ENCODE measurements at regions not wholly inside any gene's neighbourhood (a gene's known extent, or its start where the extent isn't known, plus 50 kb on each side); places are given as distances from the start of the nearest gene placed in this dataset.

DNA sequence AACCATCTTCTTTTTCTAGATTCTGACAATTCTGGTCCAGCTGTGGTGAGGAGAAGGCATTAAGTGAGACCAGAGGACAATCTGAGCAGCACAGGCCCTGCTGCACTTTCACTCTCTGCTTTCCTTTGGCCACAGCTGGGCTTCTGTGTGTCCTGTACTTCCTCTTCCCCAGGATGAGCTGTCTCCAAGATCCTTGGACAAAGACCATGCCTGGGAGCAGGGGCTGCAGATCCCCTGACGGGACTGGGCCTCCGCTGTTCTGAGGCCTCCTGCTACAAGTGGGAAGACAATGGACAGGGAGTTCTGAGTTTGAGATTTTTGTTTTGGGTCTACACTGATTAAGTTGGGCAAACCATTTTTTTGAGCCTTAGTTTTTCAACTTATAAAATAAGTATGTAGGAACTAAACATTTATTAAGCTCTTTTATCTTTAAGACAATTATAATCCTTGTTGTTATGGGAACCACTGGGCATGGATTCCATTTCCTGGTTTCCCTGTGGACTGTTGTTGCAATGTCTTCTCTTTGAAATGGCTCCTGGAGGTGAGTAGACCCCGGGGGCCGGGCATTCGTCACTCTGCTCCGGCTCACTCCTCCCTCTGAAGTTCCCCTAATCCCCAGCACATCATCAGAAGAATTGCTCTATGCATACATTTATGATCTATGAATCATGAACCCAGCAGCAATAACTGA is 266.6 kb downstream of the ACTR3 start:
- DNase-seq = no peak

DNA sequence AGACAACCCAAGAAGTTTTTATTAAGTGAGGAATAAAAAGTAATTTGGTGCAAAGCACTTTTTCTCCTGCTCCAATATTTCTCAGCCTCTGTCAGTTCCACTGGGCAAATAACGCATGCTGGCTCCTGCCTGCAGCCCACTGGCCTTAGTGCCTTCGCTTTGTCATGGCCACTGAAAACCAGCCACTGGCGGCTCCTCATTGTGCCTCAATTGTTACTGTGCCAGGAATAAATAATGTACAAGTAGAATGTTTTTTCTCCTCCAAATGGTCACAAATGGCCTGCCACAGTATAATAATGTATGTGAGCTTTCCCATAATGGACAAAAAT is 267.1 kb downstream of the ACTR3 start:
- DNase-seq = no peak

DNA sequence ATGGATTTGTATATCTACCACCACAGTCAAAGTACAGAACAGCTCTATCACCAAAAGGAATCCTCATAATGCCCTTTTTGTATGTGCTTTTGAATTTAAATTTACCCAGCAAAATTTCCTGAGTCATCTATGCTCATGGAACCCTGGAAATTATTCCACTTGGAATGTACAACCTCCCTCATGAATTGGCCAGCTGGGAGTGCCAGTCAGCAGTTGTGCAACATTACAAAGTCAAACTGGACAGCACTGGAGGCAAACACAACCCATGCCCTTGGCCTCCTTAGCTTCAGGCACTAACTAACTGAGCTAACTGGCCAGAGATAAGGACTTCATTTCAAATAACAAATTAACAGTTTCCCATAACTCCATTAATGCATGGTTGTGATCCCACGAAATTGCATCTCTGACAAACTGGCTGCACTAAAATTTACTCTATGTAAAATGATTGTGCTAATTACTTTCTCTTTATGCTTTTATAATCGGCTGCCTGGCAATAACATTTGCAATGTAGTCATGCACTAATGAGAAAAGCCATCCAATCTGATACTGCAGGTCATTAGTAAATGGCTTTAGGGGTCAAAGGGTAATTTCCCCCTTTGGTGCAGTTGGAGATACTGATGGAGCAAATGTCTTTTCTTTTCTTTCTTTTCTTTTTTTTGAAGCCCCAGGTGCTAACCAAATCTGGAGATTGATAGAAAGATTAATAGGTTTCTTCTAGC is 270.5 kb downstream of the ACTR3 start:
- DNase-seq = no peak

DNA sequence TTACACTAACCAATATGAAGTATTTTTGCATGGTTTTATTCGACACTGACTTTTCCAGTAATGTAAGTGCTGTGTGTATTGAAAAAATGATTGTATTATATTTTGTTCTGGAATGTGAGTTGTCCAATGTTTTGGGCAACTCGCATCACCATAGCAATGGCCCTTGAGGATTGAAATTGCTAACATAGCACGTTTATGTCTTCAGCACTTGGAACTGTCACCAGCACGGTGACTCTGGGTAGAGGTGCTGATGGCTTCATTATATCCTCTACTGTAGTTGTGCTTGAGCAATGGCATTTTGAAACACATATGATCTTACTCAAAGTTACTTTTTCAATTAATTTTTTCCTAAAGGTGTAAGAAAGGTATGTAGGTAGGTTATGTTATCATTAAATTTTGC is 271.5 kb downstream of the ACTR3 start:
- no peak for DNase-seq

DNA sequence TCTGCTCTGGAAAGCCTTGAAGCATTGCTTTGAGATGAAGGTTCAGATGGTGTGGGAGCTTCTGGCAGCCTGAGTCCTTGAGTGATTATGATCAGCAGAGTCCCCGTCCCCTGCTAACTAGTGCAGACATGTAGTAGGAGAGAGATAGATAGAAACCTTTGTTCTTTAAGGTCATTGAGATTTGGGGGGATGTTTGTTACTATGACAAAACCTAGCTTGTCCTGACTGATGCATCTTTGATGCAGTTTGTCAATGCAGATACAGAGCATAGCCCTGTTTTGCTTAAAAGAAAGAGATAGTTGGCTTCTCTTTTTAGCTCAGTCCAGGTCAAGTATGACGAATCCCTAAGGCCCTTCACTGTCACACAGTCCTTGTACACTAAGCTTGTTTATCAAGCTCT is 274.6 kb upstream of the DPP10 start:
- no peak for DNase-seq

DNA sequence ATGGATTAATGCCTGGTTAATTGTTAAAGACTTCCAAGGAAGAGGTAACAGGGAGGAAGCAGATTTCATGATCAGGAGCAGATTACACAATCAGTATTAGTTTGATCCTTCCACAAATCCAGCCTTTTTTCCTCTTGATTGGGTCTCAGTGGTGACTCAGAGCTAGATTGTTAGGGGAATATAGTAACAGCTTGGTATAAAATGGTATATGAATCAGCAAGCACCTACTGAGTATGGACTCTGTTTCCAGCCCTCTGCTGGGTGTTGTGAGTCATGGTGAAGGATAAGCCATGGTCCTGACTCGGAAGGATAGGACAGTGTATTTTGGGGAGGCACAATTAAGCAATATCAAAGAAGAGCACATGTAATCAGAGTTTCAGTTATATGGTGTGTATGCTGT is 272.4 kb upstream of the DPP10 start:
- no peak for DNase-seq

DNA sequence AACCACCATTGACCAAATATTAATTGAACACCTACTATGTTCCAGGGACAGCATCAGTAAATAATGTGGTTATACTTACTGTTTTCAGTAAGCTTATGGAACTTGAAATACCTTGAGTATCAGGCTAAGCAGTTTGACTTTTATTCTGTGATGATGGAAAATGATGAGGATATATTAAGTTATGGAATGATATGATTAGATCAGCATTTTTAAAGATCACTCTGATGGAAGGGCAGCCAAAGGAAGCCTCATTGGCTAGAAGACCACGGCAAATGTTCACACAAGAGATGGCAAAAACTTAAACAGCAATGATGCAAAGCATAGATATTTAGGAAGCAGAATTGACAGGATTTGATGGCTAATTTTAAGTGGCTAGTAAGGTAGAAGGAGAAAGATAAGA is 266.9 kb upstream of the DPP10 start:
- DNase-seq = no peak

DNA sequence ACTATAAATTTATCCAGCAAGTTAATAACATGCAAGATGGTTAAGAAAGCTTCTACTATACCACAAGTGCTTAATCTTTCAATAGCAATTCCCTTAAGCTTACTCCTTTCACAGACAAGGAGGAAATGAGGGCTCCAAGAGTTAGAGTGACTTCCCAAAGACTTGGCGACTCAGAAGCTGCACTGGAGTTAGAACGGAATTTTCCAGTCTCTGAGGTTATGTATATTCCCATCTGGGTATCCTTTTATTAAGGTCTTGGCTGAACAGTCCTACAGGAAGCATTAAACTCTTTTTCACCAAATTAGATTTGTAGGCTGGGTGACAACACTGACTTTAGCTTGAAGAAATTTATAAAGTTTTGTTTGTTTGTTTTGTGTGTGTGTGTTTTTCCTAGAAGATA is 256.9 kb upstream of the DPP10 start:
- no peak for DNase-seq

DNA sequence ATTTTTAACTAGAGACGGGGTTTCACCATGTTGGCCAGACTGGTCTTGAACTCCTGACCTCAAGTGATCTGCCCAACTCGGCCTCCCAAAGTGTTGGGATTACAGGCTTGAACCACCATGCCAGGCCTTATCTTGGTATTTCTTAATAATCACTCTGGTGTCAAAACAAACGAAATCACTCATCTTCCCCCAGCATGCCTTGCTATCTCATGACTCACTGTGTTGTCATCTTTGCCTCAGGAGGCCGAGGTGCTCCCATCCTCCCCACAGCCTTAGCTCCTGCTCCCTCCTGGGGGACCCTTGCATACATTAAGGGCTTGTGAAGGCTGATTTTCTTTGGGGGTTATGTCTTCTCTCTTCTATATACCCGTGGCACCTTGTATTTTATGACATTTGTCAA is 250.1 kb upstream of the DPP10 start:
- DNase-seq = no peak

DNA sequence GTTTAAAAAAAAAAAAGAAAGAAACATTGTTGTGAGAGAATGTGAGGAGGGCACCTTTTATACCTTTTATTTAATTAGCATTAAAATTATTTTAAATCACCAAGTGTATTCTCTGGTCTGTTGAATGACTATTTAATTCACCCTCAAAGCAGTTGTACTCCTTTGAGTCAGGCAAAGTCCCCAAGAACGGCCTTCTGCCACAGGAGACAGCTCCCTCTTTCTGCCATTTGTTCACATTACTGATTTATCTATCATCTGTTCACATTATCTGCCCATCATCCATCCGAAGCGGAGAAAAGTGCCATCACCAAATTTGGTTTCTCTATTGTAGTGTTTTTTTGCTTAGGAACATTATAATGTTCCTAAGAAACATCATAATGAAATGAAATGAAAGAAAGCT is 240.7 kb upstream of the DPP10 start:
- DNase-seq = no peak

DNA sequence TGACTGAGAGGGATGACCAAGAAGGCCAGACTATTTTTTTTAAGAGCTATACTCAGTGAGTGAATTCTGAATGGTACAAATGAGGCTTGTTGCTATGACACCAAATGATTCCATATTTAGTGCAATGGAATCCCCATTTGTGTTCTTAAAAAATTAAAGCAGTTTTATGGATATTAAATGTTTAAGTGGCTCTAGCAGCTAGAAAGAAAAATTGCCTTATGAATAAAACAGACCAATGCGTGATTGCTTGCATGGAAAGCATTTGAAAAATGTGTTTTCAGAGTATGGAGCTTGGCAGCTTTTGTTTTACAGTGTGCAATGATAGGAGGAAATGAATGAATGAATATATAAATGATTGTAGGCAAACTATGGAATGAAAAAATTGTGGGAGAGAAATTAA is 238.8 kb upstream of the DPP10 start:
- DNase-seq = no peak

DNA sequence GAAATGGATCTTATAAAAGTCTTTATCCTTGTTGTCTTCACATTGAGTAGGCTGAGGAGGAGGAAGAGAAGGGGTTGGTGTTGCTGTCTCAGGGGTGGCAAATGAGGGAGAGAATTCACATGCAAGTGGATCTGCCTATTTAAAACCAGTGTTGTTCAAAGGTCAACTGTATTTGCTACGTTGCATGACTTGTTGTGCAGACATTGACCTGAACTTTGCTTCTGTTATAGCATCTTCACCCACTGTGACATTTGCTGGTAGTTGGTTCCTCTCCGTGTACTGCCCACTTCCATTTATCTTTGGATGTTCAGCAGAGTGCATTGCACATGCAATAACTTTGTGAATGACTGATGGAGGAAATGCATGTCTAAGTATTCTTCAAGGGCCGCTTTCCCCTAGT is 228.6 kb upstream of the DPP10 start:
- no peak for DNase-seq

DNA sequence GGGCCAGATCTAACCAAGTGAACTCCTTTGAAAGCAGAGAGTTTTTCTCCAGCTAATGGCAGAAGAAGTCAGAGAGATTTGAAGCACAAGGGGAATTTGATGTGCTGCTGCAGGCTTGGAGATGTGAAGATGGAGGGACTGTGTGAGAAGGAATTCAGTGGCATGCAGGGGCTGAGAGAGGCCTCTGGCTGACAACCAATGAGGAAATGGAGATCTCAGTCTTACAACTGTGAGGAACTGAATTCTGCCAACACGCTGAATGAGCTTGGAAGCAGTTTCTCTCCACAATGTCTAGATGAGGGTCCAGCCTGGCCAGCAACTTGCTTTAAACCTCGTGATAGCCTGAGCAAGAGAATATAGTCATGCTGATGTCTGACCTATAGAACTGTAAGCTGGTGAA is 224.1 kb upstream of the DPP10 start:
- no peak for DNase-seq

DNA sequence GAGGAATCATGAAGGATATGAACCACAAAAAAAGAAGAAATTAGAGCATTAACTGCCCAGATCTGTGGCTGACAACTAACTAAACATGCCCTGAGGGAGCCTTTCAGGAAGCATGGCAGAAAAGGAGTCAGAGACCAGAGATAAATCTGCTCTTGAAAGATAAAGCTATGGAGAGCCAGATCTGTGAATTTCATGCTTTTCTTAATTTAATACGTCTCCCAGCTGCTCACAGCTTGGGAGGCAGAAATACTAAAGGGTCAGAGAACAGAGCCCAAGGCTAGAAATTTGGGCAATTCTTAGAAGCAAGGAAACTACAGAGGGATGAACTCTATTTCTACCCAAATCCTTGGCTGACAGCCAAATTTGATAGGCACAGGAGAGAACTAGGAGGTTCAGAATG is 223.0 kb upstream of the DPP10 start:
- no peak for DNase-seq

DNA sequence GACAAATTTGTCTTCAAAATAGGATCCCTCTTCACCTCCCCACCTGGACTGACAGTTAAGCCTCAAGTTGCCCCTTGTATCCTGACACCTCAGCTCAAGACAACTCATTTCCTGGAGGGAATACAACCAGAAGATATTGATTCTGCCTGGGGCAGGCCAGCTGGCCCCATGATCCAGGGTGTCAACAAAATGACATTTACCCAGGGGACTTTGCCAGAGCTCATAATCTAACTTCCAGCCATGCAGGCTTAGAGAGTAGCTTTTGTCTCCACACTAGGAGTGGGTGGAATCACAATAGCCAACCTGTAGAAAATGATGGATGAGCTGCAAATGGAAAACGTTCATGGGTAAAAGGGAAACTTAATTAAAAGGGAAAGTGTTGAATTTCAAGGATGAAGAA is 220.1 kb upstream of the DPP10 start:
- DNase-seq = peak; percentile 26

DNA sequence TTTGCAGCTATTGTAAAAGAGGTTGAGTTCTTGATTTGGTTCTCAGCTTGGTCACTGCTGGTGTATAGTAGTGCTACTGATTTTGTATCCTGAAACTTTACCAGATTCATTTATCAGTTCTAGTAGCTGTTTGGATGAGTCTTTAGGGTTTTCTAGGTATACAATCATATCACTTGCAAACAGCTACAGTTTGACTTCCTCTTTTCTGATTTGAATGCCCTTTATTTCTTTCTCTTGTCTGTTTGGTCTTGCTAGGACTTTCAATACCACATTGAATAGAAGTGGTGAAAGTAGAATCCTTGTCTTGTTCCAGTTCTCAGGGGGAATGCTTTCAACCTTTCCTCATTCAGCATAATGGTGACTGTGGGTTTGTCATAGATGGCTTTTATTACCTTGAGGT is 210.5 kb upstream of the DPP10 start:
- no peak for DNase-seq

DNA sequence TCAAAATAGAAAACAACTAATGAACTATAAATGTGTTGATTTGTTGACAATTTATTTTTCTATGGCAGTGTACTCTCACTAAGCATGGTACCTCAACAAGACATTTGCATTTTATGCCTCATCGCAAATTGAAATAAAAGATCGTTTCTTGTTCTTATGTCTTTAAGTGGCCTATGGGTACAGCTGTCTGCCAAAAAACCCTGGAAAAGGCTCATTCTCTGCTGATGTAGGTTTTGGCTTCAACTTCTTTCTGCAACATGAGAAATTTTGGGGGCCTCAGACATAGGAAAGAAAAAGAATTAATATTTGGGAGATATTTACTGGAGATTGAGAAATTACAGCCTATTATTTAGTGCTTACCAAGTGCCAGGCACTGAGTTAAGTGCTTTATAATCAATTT is 205.1 kb upstream of the DPP10 start:
- DNase-seq = no peak

DNA sequence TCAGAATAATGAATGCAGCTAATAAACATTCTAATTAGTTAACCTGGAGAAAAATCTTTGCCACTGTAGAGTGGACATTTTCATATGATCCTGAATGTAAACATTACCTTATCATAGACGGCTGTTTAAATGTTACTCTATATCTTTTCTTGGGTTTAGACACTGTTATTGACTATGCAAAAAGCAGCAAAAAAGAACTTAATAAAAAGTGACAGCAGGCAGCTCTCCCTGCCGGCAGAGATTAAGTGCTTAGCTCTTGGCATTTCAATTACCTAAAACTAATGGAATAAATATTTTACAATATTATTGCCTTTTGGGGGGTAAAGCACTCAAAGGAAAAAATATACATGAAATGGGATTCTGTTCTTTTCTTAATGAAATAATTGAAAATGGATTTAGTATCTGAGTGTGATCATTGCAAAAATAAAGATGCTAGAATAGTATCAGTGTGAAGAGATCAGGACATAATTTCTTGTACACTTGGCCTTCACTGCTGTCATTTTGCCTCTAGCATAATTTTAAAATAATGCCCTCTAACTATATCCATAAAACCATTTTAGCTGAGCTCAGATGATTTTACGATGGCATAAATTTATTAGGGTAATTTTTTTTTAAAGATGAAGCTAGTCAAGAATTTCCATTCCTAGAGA is 203.4 kb upstream of the DPP10 start:
- no peak for DNase-seq

DNA sequence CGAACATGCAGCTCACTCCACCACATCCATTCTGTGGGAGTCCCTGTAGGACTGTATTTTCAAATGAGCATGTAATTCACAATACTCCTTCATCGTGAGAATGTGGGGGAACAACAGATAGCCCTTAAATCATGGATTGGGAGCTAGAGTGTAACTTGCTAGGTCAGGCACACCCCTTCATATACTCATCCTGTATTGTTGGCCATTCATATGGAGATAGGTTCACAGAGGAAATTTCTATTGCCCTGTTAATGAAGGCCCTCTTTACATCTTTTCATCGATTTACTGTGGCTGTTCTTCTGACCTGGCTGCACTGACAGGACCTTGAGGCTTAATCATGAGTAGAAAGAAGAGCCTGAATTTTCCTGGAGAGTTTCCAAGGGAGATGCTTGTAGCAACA is 193.8 kb upstream of the DPP10 start:
- no peak for DNase-seq

DNA sequence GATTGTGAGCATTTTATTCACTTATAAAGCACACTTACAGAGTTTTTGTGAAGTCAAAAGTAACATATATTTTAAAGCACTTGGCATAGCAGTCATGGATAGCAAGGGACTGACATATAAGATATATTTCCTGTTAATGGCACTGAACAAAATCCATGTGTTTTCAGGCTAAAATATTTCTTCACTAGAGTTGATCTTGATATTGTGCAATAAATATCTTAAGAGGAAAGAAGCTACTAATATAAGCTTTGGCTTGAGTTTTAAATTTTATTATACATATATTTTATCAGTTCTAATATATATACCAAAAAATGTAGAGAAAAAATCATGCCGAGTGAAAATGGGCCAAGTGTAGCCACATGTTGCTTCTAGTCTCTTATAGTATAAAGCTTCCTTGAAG is 189.7 kb upstream of the DPP10 start:
- DNase-seq = no peak

DNA sequence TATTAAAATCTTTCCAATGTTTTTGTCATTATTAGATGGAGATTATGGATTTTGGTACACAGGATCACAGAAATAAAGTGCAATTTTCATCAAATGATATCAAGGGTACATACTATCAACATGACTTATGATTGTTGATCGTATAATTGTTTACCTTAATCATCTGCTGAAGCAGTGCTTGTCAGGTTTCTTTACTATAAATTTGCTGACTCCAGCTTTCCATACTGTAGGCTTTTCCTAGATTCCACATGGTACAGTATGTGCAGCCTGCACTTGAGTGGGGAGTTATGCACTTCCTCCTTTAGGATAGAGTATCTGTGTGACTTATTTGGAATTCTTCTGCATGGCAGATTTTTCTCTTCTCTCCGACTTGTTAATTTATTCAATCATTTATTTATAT is 187.6 kb upstream of the DPP10 start:
- DNase-seq = no peak

DNA sequence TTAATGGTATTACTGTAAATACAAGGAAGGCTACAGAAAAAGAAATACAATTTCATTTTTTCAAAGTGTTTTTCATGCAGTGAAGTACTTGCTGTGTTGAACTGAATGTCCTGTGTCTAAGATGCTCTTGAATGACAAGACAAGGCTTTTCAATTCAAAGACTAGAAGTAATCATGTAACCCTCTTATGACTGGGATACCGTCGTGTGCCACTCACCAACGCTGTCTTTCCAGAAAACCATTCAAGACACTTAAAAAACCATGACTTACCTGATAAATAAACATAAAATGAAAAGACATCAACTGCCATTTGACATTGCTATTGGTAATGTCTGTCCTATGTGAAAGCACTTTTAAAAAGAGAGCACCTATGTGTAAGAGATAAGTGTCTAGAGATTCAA is 183.1 kb upstream of the DPP10 start:
- DNase-seq = no peak

DNA sequence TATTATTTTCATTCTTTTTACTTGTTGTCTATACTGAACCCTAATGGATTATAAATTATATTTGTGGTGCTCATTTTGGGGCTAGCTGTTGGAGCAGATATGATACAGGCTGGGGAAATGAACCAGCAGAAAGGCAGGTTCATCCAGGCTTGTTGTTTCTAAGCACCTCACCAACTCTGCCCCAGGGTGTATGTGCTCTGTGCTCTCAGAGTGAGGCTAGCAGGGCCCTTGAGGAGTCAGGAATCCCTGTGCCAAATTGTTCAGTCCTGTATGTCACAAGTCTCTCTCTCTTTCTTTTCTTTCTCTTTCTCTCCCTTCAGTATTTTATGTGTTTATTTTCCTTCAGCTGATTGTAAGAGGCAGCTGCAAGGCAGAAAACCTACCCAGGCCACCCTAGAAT is 181.1 kb upstream of the DPP10 start:
- no peak for DNase-seq

DNA sequence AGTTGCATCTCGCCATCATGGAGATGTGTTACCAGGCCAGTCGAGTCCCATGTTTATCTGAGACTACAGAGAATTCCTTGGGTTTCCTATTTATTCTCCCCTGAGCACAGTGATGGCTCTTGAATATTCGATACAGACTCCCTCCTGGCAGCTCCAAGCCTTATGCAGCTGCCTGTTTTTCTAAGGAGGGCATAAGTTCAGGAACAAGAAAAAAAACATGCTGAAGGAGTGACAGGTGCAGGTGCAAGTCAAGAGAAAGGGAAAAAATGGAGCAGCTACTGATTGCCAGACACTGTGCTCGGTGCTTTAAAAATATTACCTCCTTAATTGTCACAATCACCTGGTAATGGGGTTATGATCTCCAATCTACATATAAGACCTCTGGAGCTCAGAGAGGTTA is 177.2 kb upstream of the DPP10 start:
- no peak for DNase-seq

DNA sequence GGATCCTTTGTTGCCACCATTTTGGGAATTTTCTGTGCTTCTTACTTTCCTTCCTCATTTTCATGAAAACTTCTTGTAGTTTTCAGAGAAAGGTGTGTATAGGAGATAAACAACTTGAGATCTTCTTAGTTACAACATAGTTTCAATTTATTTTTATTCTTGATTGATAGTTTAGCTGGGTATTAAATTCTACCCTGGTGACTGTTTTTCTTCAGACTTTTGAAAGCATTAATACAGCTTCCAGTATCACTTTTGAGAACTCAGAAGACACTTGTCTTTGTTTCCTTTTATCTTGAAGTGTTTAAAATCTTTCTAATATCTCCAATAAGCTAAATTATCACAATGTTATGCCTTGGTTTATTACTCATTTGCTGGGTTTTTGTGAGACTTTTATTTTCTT is 167.5 kb upstream of the DPP10 start:
- DNase-seq = no peak
